ENCODE measurements at regions not wholly inside any gene's neighbourhood (a gene's known extent, or its start where the extent isn't known, plus 50 kb on each side); places are given as distances from the start of the nearest gene placed in this dataset.

- no peak for DNase-seq (ENCODE audit: low read depth)
- H3K4me3 ChIP-seq (ENCODE audit: low read depth, low read length) = no peak overlapping the region
- TF ChIP-seq, protein P1, sequence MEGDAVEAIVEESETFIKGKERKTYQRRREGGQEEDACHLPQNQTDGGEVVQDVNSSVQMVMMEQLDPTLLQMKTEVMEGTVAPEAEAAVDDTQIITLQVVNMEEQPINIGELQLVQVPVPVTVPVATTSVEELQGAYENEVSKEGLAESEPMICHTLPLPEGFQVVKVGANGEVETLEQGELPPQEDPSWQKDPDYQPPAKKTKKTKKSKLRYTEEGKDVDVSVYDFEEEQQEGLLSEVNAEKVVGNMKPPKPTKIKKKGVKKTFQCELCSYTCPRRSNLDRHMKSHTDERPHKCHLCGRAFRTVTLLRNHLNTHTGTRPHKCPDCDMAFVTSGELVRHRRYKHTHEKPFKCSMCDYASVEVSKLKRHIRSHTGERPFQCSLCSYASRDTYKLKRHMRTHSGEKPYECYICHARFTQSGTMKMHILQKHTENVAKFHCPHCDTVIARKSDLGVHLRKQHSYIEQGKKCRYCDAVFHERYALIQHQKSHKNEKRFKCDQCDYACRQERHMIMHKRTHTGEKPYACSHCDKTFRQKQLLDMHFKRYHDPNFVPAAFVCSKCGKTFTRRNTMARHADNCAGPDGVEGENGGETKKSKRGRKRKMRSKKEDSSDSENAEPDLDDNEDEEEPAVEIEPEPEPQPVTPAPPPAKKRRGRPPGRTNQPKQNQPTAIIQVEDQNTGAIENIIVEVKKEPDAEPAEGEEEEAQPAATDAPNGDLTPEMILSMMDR (IDR thresholded peaks at IDR 0.05; ENCODE audit: insufficient read depth, low read depth, low read length, missing control alignments) = no peak
Observed at GRCh38 chr21:22892740-22893139, 1894.5 kb downstream of the NCAM2 start.

- no peak for DNase-seq (ENCODE audit: low read depth)
- TF ChIP-seq, protein P1 (IDR thresholded peaks at IDR 0.05; ENCODE audit: insufficient read depth, low read depth, low read length, missing control alignments) = no peak
- H3K4me3 ChIP-seq (ENCODE audit: low read depth, low read length) = no peak overlapping the region
Observed at GRCh38 chr21:22898051-22898665, 1899.9 kb downstream of the NCAM2 start.

GRCh38 chr21:22900490-22900889, 1902.3 kb downstream of the NCAM2 start:
- no peak for DNase-seq (ENCODE audit: low read depth)
- H3K4me3 ChIP-seq (ENCODE audit: low read depth, low read length) = no peak overlapping the region
- TF ChIP-seq, protein P1 (IDR thresholded peaks at IDR 0.05; ENCODE audit: insufficient read depth, low read depth, low read length, missing control alignments) = no peak

GRCh38 chr21:22903851-22904250, 1905.6 kb downstream of the NCAM2 start:
- TF ChIP-seq, protein P1 (IDR thresholded peaks at IDR 0.05; ENCODE audit: insufficient read depth, low read depth, low read length, missing control alignments) = no peak
- no peak for DNase-seq (ENCODE audit: low read depth)

DNA sequence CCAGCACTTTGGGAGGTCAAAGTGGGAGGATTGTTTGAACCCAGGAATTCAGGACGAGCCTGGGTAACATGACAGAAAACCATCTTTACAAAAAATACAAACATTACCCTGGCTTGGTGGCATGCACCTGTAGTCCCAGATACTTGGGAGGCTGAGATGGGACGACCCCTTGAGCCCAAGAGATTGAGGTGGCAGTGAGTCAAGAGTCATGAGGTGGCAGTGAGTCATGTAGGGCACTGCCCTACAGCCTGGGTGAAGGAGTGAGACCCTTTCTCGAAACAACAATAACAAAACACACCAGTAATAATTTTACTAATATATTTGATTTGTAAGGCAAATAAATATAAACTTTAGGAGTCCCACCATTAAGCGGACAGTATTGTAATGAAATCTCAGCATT, 1906.2 kb downstream of the NCAM2 start:
- H3K4me3 ChIP-seq (ENCODE audit: low read depth, low read length) = no peak overlapping the region
- TF ChIP-seq, protein P1 (IDR thresholded peaks at IDR 0.05; ENCODE audit: insufficient read depth, low read depth, low read length, missing control alignments) = no peak
- DNase-seq (ENCODE audit: low read depth) = no peak

More at GRCh38 chr21:22903851-22904250, 1905.6 kb downstream of the NCAM2 start:
- H3K4me3 ChIP-seq (ENCODE audit: low read depth, low read length) = no peak overlapping the region

DNA sequence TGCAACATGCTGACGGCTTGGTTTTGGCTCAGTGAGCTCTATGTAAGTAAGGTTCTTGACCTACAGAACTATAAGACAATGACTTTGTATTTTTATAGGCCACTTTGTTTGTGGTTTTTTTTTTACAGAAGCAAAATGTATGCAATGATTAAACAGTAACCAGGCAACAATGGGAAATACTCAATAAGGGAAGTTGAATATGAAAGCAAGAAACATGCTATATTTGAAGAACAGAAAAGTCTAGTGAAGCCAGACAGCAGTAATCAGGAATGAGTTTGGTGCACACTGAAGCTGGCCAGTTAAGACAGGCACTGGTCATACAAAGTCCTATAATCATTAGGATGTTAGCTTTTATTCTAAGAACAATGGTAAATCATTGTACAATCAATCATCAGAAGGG, 1926.8 kb downstream of the NCAM2 start:
- H3K4me3 ChIP-seq (ENCODE audit: low read depth, low read length) = no peak overlapping the region
- no peak for DNase-seq (ENCODE audit: low read depth)
- TF ChIP-seq, protein P1 (IDR thresholded peaks at IDR 0.05; ENCODE audit: insufficient read depth, low read depth, low read length, missing control alignments) = no peak

DNA sequence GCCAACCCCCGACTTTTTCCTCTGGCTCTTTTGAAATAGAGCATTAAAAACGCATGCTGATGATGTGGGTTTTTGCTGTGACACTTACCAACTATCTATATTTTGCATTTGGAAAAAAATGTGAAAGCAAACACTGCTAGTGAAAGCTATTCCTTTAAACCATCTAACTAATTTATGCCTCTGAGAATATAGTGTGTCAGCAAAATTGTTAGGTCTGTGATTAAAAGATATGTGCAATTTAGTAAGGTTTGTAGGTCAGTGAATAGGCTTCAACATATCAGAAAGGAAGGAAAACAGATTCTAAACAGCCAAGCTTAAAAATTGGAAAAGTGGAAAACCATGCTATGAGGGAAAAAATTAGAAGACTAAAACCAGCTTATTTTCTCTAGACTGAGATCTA, 1929.3 kb downstream of the NCAM2 start:
- no peak for DNase-seq (ENCODE audit: low read depth)
- TF ChIP-seq, protein P1 (IDR thresholded peaks at IDR 0.05; ENCODE audit: insufficient read depth, low read depth, low read length, missing control alignments) = no peak
- H3K4me3 ChIP-seq (ENCODE audit: low read depth, low read length) = no peak overlapping the region
